COLO668 (cell line): ENCODE measurements at regions not wholly inside any gene's neighbourhood (a gene's known extent, or its start where the extent isn't known, plus 50 kb on each side); places are given as distances from the start of the nearest gene placed in this dataset.

Source experiments
- DNase-seq: peaks from one replicate; lab custom pipeline; 2025; ENCODE audit not compliant: unreplicated experiment; lab: John Stamatoyannopoulos, UW

DNA sequence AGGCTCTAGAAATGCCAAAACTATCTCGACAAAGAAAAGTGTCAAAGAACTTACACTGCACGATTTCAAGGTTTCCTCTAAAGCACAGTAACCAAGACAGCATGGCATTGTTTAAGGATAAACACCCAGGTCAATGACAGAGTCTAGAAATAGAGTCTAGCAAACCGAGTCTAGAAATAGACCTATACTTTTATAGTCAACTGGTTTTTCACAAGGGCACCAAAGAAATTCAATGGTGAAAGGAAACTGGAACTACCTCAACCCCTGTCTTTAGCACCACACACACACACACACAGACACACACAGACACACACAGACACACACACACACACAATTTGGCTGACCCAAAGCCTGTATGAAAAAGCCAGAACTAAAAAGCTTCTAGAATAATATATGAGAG, 67.1 kb upstream of the PGBD5 start:
- no peak for DNase-seq

DNA sequence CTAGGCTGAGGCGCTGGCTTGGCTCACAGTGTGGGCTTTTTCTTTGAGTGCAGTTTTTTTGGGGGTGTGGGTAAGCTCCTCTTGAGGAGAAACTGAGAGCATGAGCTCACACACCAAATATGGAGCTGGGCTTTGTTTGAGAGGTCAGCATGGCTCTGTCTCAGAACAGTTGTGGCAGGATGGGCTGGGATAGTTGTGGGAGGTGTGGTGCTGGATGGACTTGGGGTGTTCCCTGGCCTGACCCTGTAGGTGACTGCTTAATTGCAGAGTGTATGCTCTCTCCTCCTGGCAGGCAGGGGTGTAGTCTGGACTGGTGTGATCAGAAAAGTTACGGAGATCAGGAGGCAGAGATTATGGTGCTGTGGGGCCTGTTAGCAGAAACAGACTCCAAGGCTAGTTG, 64.3 kb upstream of the PGBD5 start:
- no peak for DNase-seq

DNA sequence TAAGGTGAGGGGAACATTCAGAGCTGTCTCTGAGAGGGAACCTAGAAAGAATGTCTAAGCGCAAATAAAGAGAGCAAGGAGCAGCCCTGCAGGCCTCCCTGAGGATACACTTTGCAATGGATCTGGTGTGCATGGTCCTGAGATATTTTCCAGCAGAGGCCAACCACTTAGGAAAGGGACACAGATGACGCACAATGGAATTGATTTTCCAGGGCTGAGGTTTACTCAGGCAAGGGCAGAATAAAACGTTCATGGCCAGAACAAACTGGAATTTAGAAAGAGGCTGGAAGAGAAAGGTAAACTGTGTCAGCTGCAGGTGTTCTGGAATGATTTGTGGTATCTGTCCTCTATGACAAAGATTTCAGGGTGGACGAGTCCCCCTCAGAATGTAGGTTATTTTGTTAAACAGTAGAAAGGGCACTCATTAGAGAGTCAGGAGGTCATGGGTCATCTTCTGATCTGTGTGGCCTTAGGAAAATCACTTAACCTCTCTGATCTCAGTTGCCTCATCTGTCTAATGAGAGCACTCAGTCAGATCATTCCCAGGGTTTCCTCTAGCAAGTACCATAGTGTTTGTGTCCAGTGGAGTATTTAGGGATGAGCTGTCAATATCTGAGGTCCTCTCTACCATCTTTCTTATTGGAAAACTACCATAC, 61.8 kb upstream of the PGBD5 start:
- no peak for DNase-seq

DNA sequence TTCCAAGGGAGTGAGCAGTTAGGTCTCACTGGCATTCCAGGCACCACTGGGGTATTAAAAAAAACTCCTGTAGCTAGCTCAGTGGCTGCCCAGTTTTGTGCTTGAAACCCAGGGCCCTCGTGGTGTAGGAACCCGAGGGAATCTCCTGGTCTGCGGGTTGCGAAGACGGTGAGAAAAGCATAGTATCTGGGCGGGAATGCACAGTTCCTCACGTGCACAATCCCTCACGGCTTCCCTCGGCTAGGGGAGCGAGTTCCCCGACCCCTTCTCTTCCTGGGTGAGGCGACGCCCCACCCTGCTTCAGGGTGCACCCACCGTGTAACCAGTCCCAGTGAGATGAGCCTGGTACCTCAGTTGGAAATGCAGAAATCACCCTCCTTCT, 50.5 kb upstream of the PGBD5 start:
- DNase-seq, result no peak

DNA sequence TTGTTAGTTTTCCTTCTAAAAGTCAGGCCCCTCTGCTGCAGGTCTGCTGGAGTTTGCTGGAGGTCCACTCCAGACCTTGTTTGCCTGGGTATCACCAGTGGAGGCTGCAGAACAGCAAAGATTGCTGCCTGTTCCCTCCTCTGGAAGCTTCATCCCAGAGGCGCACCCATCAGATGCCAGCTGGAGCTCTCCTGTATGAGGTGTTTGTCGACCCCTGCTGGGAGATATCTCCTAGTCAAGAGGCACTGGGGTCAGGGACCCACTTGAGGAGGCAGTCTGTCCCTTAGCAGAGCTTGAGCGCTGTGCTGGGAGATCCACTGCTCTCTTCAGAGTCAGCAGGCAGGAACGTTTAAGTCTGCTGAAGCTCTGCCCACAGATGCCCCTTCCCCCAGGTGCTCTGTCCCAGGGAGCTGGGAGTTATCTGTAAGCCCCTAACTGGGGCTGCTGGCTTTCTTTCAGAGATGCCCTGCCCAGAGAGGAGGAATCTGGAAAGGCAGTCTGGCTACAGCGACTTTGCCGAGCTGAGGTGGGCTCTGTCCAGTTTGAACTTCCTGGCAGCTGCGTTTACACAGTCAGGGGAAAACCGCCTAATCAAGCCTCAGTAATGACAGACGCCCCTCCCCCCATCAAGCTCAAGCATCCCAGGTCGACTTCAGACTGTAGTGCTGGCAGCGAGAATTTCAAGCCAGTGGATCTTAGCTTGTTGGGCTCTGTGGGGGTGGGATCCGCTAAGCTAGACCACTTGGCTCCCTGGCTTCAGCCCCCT, 49.9 kb upstream of the PGBD5 start:
- DNase-seq, result peak; percentile 61
